Body of pancreas (tissue), 4 donors: ENCODE measurements at regions not wholly inside any gene's neighbourhood (a gene's known extent, or its start where the extent isn't known, plus 50 kb on each side); places are given as distances from the start of the nearest gene placed in this dataset.

ENCODE experiments used
- ATAC-seq: fragments of 150-250 bp; one replicate; pipeline ENCODE4 v1.9.1; 2016
- DNase-seq, 4 donors: peaks; one replicate each; pipeline ENCODE4 v3.0.0-alpha.2; 2019
- H3K27ac ChIP-seq, 4 donors: fragments of 200-600 bp; sonication (generic); 1 replicate in 3 of 4; 2 replicates in 1 of 4; pipeline versions ENCODE4 v1.5.1 to v1.6.1; 2016 to 2019; ENCODE audit warnings: mild to moderate bottlenecking in 1 of 4, mixed read lengths in 1 of 4, moderate library complexity in 1 of 4
- H3K27me3 ChIP-seq, 2 donors: fragments of 200-600 bp; sonication (generic); one replicate each; pipeline ENCODE4 v1.6.0; 2016; ENCODE audit warnings: mild to moderate bottlenecking in 1 of 2
- H3K36me3 ChIP-seq, 2 donors: fragments of 200-600 bp; sonication (generic); replicated peaks in 1 of 2; 2 replicates each; pipeline ENCODE4 v1.5.1; 2016; ENCODE audit warnings: low read depth in 2 of 2; ENCODE audit not compliant: insufficient read depth in 1 of 2
- H3K4me1 ChIP-seq: fragments of 200-600 bp; sonication (generic); one replicate; pipeline ENCODE4 v1.6.0; 2016
- H3K4me3 ChIP-seq, 2 donors: fragments of 200-600 bp; sonication (generic); 1 replicate in 1 of 2; 2 replicates in 1 of 2; pipeline ENCODE4 v1.5.1; 2016 to 2019
- H3K9me3 ChIP-seq, 3 donors: fragments of 200-600 bp; sonication (generic); 1 replicate in 2 of 3; 2 replicates in 1 of 3; pipeline ENCODE4 v1.5.1; 2016
- POLR2A ChIP-seq, 3 donors: fragments of 450-650 bp; IDR thresholded peaks; one replicate each; pipeline ENCODE4 v1.6.1; 2016; ENCODE audit warnings: antibody characterized with exemption in 3 of 3, mild to moderate bottlenecking in 2 of 3
- WGBS, 2 donors: methylation state at CpG; one replicate each; pipeline ENCODE4 v1.1.5; 2017; 5-methylcytosine and 5-hydroxymethylcytosine counted together
- intact Hi-C: fragments of 100-400 bp; cut with DNase I; formaldehyde crosslinking; loops from one replicate; pipeline ENCODE4 v1.15.1; 2023
- TF ChIP-seq, protein P1 (sequence below), 7 experiments: fragments of 450-650 bp in 4 of 7; fragments of 200-600 bp in 3 of 7; sonication (generic) in 3 of 7; IDR thresholded peaks; one replicate each; pipeline ENCODE4 v1.5.1; 2016 to 2019; ENCODE audit warnings: antibody characterized with exemption in 7 of 7

GRCh38 chr2:52895726-52896340 lies 871.8 kb upstream of the CHAC2 start:
- Histone ChIP-seq H3K4me3 (no peak overlapping the region), H3K27me3 (no peaks in the 10 kb centered on the region), H3K36me3 (no peaks in the 10 kb centered on the region), H3K9me3 (peaks cover 0 to 6% (median 0%) of the 10 kb centered on the region in 3 donors), H3K4me1 (no peaks in the 10 kb centered on the region), H3K27ac (no peak overlapping the region)
- 81 to 91% methylated on average over 4 of the region's 4 CpGs for WGBS, 2 donors
- ATAC-seq (no peak), DNase-seq (no peak)
- intact Hi-C loops: no loop called here
- TF ChIP-seq POLR2A (IDR thresholded peaks at IDR 0.05): no peak
- TF ChIP-seq, protein P1, sequence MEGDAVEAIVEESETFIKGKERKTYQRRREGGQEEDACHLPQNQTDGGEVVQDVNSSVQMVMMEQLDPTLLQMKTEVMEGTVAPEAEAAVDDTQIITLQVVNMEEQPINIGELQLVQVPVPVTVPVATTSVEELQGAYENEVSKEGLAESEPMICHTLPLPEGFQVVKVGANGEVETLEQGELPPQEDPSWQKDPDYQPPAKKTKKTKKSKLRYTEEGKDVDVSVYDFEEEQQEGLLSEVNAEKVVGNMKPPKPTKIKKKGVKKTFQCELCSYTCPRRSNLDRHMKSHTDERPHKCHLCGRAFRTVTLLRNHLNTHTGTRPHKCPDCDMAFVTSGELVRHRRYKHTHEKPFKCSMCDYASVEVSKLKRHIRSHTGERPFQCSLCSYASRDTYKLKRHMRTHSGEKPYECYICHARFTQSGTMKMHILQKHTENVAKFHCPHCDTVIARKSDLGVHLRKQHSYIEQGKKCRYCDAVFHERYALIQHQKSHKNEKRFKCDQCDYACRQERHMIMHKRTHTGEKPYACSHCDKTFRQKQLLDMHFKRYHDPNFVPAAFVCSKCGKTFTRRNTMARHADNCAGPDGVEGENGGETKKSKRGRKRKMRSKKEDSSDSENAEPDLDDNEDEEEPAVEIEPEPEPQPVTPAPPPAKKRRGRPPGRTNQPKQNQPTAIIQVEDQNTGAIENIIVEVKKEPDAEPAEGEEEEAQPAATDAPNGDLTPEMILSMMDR (IDR thresholded peaks at IDR 0.05): no peak

- no peaks in the 10 kb centered on the region for H3K9me3 ChIP-seq
- TF ChIP-seq, protein P1 (IDR thresholded peaks at IDR 0.05): no peak
- no peak for TF ChIP-seq POLR2A (IDR thresholded peaks at IDR 0.05)
- H3K36me3 ChIP-seq: no peaks in the 10 kb centered on the region
- DNase-seq: no peak
- no peaks in the 10 kb centered on the region for H3K4me1 ChIP-seq
- H3K27me3 ChIP-seq: no peaks in the 10 kb centered on the region
- 94 to 95% methylated on average over 3 of the region's 3 CpGs for WGBS, 2 donors
- intact Hi-C loops: no loop called here
- no peak overlapping the region for H3K27ac ChIP-seq
- no peak for ATAC-seq
- no peak overlapping the region for H3K4me3 ChIP-seq
Measured at GRCh38 chr2:52886556-52886955, 881.0 kb upstream of the CHAC2 start.

DNA sequence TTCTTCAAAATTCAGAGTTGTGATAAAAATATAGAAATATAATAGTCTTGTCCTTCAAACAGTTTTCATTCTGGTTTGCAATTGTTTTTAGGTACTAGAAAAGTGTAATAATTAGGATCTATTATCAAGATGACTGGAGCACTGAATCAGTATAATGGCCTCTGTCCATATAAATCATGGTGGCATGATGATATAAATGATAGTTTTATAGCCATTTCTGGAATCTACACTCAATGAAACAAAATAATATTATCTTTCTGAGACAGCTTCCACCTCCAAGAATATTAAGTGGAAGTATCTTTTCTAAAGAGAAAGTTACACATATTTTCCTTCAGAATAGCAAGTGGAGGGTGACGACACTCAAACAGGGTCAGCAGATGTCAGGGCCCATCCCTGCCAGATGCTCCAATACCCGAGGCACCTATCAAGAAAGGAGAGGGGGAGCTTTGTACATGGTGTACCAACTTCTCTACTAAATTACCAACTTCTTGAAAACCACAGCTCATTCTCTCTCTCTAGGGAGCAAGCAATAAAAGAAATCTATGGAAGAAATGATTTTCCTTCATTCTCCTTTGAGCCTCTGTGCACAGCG lies 882.7 kb upstream of the CHAC2 start:
- intact Hi-C loops: no loop called here
- ATAC-seq: no peak
- TF ChIP-seq POLR2A (IDR thresholded peaks at IDR 0.05): no peak
- TF ChIP-seq, protein P1 (IDR thresholded peaks at IDR 0.05): no peak
- WGBS, 2 donors: 70 to 78% methylated on average over 3 of the region's 3 CpGs
- Histone ChIP-seq H3K9me3 (no peaks in the 10 kb centered on the region), H3K4me1 (no peaks in the 10 kb centered on the region), H3K27ac (no peak overlapping the region), H3K36me3 (no peaks in the 10 kb centered on the region), H3K27me3 (no peaks in the 10 kb centered on the region), H3K4me3 (no peak overlapping the region)
- DNase-seq: no peak

- intact Hi-C loops: no loop called here
- DNase-seq (no peak), ATAC-seq (no peak)
- H3K4me1 ChIP-seq: peaks cover 5% of the 10 kb centered on the region
- H3K27me3 ChIP-seq: no peaks in the 10 kb centered on the region
- no peaks in the 10 kb centered on the region for H3K9me3 ChIP-seq
- TF ChIP-seq, protein P1 (IDR thresholded peaks at IDR 0.05): no peak
- TF ChIP-seq POLR2A (IDR thresholded peaks at IDR 0.05): no peak
- H3K4me3 ChIP-seq: no peak overlapping the region
- no peaks in the 10 kb centered on the region for H3K36me3 ChIP-seq
- 55 to 71% methylated on average over 2 of the region's 2 CpGs for WGBS, 2 donors
- H3K27ac ChIP-seq: no peak overlapping the region
Measured at GRCh38 chr2:52882974-52883373, 884.6 kb upstream of the CHAC2 start.

DNA sequence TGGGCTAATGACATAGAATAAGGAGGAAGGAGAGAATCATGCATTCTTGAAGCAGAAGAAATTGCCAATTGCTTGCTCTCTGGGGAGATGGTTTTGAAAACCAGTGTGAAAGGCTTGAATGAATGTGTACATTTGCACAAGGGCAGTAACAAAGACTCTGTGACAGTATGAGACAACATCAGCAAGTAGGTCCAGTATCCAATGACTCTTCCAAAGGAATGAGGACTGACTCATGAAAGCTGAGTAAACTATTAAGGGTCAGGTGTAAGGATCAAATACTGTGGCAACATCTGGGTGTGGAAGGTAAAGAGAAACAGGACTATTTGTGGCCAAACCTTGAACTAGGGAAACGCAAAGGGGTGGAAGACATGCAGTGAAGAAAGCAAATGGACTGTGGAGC lies 886.0 kb upstream of the CHAC2 start:
- Histone ChIP-seq H3K27me3 (no peaks in the 10 kb centered on the region), H3K9me3 (no peaks in the 10 kb centered on the region), H3K4me3 (no peak overlapping the region), H3K4me1 (peaks cover 12% of the 10 kb centered on the region), H3K36me3 (no peaks in the 10 kb centered on the region), H3K27ac (no peak overlapping the region)
- intact Hi-C loops: no loop called here
- no peak for DNase-seq
- ATAC-seq: no peak
- no peak for TF ChIP-seq POLR2A (IDR thresholded peaks at IDR 0.05)
- TF ChIP-seq, protein P1 (IDR thresholded peaks at IDR 0.05): no peak
- 62 to 82% methylated on average over 1 of the region's 1 CpG for WGBS, 2 donors
